Mesodermal cell (in vitro differentiated cells): ENCODE measurements at regions not wholly inside any gene's neighbourhood (a gene's known extent, or its start where the extent isn't known, plus 50 kb on each side); places are given as distances from the start of the nearest gene placed in this dataset.

Experiments used
- H3K27ac ChIP-seq: 2 replicates; pipeline ENCODE4 v1.7.0; 2013; ENCODE audit warnings: mild to moderate bottlenecking, low read depth, low read length, moderate library complexity; ENCODE audit not compliant: severe bottlenecking
- H3K36me3 ChIP-seq: 2 replicates; pipeline ENCODE4 v1.7.1; 2013; ENCODE audit warnings: mild to moderate bottlenecking, low read length, moderate library complexity; ENCODE audit not compliant: control insufficient read depth, insufficient read depth
- H3K4me1 ChIP-seq: one replicate; pipeline ENCODE4 v1.7.1; 2013; ENCODE audit warnings: mild to moderate bottlenecking, low read length; ENCODE audit not compliant: insufficient read depth, control insufficient read depth, poor library complexity, severe bottlenecking
- H3K4me3 ChIP-seq: 2 replicates; pipeline ENCODE4 v1.7.0; 2013; ENCODE audit warnings: low read length, control low read depth, mild to moderate bottlenecking; ENCODE audit not compliant: insufficient read depth, poor library complexity, severe bottlenecking; ENCODE audit errors: extremely low read depth
- H3K9me3 ChIP-seq: 2 replicates; pipeline ENCODE4 v1.7.1; 2013; ENCODE audit warnings: mild to moderate bottlenecking, low read length, moderate library complexity; ENCODE audit not compliant: control insufficient read depth
- WGBS, 2 experiments: methylation state at CpG; one replicate each; pipeline ENCODE4 v1.1.5; 2013; ENCODE audit warnings: missing lambda C conversion rate in 2 of 2; ENCODE audit not compliant: insufficient coverage in 2 of 2; 5-methylcytosine and 5-hydroxymethylcytosine counted together

GRCh38 chr4:11158971-11159370 is 269.7 kb downstream of the HS3ST1 start:
- Histone ChIP-seq H3K4me3 (no peak overlapping the region), H3K27ac (no peak overlapping the region), H3K36me3 (no peaks in the 10 kb centered on the region), H3K4me1 (peaks cover 5% of the 10 kb centered on the region), H3K9me3 (peaks cover 3% of the 10 kb centered on the region)
- 100% methylated on average over 1 of the region's 1 CpG for WGBS, 2 experiments

- H3K4me1 ChIP-seq = peaks cover 5% of the 10 kb centered on the region
- H3K4me3 ChIP-seq = no peak overlapping the region
- H3K36me3 ChIP-seq = no peaks in the 10 kb centered on the region
- H3K9me3 ChIP-seq = no peaks in the 10 kb centered on the region
- H3K27ac ChIP-seq = peak overlapping the region; percentile 4
- 81 to 83% methylated on average over 1 to 2 of the region's 5 CpGs for WGBS, 2 experiments
Measured at GRCh38 chr4:11155208-11155867, 273.4 kb downstream of the HS3ST1 start.

- Histone ChIP-seq H3K27ac (no peak overlapping the region), H3K9me3 (no peaks in the 10 kb centered on the region), H3K4me3 (no peak overlapping the region), H3K4me1 (peaks cover 5% of the 10 kb centered on the region), H3K36me3 (no peaks in the 10 kb centered on the region)
- WGBS, 2 experiments = 71% methylated on average over 1 of the region's 3 CpGs; no CpG with 5 or more reads in 1 of the 2 experiments
Measured at GRCh38 chr4:11153171-11153750, 275.4 kb downstream of the HS3ST1 start.

- no peaks in the 10 kb centered on the region for H3K36me3 ChIP-seq
- no peak overlapping the region for H3K4me3 ChIP-seq
- WGBS, 2 experiments = 85 to 97% methylated on average over 2 of the region's 2 CpGs
- peaks cover 5% of the 10 kb centered on the region for H3K4me1 ChIP-seq
- H3K9me3 ChIP-seq = no peaks in the 10 kb centered on the region
- no peak overlapping the region for H3K27ac ChIP-seq
Measured at GRCh38 chr4:11152684-11153083, 276.0 kb downstream of the HS3ST1 start.

GRCh38 chr4:11151500-11151899 is 277.2 kb downstream of the HS3ST1 start:
- Histone ChIP-seq H3K27ac (no peak overlapping the region), H3K4me3 (no peak overlapping the region), H3K4me1 (peaks cover 5% of the 10 kb centered on the region), H3K36me3 (no peaks in the 10 kb centered on the region), H3K9me3 (no peaks in the 10 kb centered on the region)
- 92 to 100% methylated on average over 2 to 3 of the region's 5 CpGs for WGBS, 2 experiments

- no peaks in the 10 kb centered on the region for H3K36me3 ChIP-seq
- H3K9me3 ChIP-seq = no peaks in the 10 kb centered on the region
- no peaks in the 10 kb centered on the region for H3K4me1 ChIP-seq
- WGBS, 2 experiments = 80% methylated on average over 1 of the region's 4 CpGs; no CpG with 5 or more reads in 1 of the 2 experiments
- no peak overlapping the region for H3K27ac ChIP-seq
- H3K4me3 ChIP-seq = no peak overlapping the region
Measured at GRCh38 chr4:11149612-11150259, 279.0 kb downstream of the HS3ST1 start.

- Histone ChIP-seq H3K27ac (no peak overlapping the region), H3K36me3 (no peaks in the 10 kb centered on the region)
- no CpG with 5 or more reads among the region's 1 CpG for WGBS, 2 experiments
Measured at GRCh38 chr4:11139871-11140270, 288.8 kb downstream of the HS3ST1 start.

GRCh38 chr4:11138964-11139363 is 289.7 kb downstream of the HS3ST1 start:
- no peak overlapping the region for H3K4me3 ChIP-seq
- no peaks in the 10 kb centered on the region for H3K9me3 ChIP-seq
- no CpG with 5 or more reads among the region's 1 CpG for WGBS, 2 experiments
- no peaks in the 10 kb centered on the region for H3K36me3 ChIP-seq
- no peaks in the 10 kb centered on the region for H3K4me1 ChIP-seq
- H3K27ac ChIP-seq = no peak overlapping the region

More at GRCh38 chr4:11139871-11140270, 288.8 kb downstream of the HS3ST1 start:
- Histone ChIP-seq H3K9me3 (no peaks in the 10 kb centered on the region), H3K4me3 (no peak overlapping the region), H3K4me1 (no peaks in the 10 kb centered on the region)

- no peak overlapping the region for H3K4me3 ChIP-seq
- peaks cover 12% of the 10 kb centered on the region for H3K4me1 ChIP-seq
- H3K36me3 ChIP-seq = no peaks in the 10 kb centered on the region
- H3K27ac ChIP-seq = no peak overlapping the region
- H3K9me3 ChIP-seq = no peaks in the 10 kb centered on the region
Measured at GRCh38 chr4:11134705-11135104, 294.0 kb downstream of the HS3ST1 start.

- Histone ChIP-seq H3K9me3 (no peaks in the 10 kb centered on the region), H3K27ac (no peak overlapping the region), H3K4me3 (no peak overlapping the region), H3K36me3 (no peaks in the 10 kb centered on the region), H3K4me1 (peaks cover 16% of the 10 kb centered on the region)
- WGBS, 2 experiments = 78% methylated on average over 1 of the region's 2 CpGs; no CpG with 5 or more reads in 1 of the 2 experiments
Measured at GRCh38 chr4:11133868-11134267, 294.8 kb downstream of the HS3ST1 start.

GRCh38 chr4:11132478-11132877 is 296.2 kb downstream of the HS3ST1 start:
- Histone ChIP-seq H3K27ac (no peak overlapping the region), H3K4me1 (peaks cover 16% of the 10 kb centered on the region), H3K9me3 (no peaks in the 10 kb centered on the region), H3K36me3 (no peaks in the 10 kb centered on the region), H3K4me3 (no peak overlapping the region)
- 89% methylated on average over 1 of the region's 1 CpG; no CpG with 5 or more reads in 1 of the 2 experiments for WGBS, 2 experiments
